DND-41 (cell line): ENCODE measurements at regions not wholly inside any gene's neighbourhood (a gene's known extent, or its start where the extent isn't known, plus 50 kb on each side); places are given as distances from the start of the nearest gene placed in this dataset.

Source experiments
- CTCF ChIP-seq: IDR thresholded peaks from 2 replicates; pipeline ENCODE4 v1.5.1; 2012; ENCODE audit warnings: borderline replicate concordance, low read length, moderate library complexity, mild to moderate bottlenecking; ENCODE audit not compliant: poor library complexity, severe bottlenecking; ENCODE audit errors: extremely low read depth
- EZH2 ChIP-seq: IDR thresholded peaks from 3 replicates; pipeline ENCODE4 v1.6.1; 2012; ENCODE audit warnings: borderline replicate concordance, low read depth, mild to moderate bottlenecking, moderate library complexity, low read length, inconsistent platforms; ENCODE audit not compliant: severe bottlenecking

- no peak for TF ChIP-seq CTCF
- no peak for TF ChIP-seq EZH2
These were observed 358.5 kb upstream of the ANKRD30A start for GRCh38 chr10:36766940-36767339.
